Smooth muscle cell (in vitro differentiated cells): ENCODE measurements at regions not wholly inside any gene's neighbourhood (a gene's known extent, or its start where the extent isn't known, plus 50 kb on each side); places are given as distances from the start of the nearest gene placed in this dataset.

Experiments
- DNase-seq: peaks from one replicate; lab custom pipeline; 2025; ENCODE audit not compliant: unreplicated experiment; lab: John Stamatoyannopoulos, UW
- H2AFZ ChIP-seq: fragments of 200-600 bp; sonication (generic); 2 replicates; pipeline ENCODE4 v1.6.0; 2016; ENCODE audit warnings: antibody characterized with exemption, low read depth, mild to moderate bottlenecking
- H3F3A ChIP-seq: fragments of 200-600 bp; sonication (generic); 2 replicates; pipeline ENCODE4 v1.6.0; 2017; ENCODE audit warnings: antibody characterized with exemption, low read depth
- H3K27ac ChIP-seq: fragments of 200-600 bp; sonication (generic); 2 replicates; pipeline ENCODE4 v1.5.1; 2016; ENCODE audit warnings: low read depth, mild to moderate bottlenecking
- H3K27me3 ChIP-seq: fragments of 200-600 bp; sonication (generic); 2 replicates; pipeline ENCODE4 v1.6.1; 2016; ENCODE audit warnings: low read depth, mild to moderate bottlenecking
- H3K36me3 ChIP-seq: fragments of 200-600 bp; sonication (generic); 2 replicates; pipeline ENCODE4 v1.5.1; 2016; ENCODE audit warnings: low read depth
- H3K4me1 ChIP-seq: fragments of 200-600 bp; sonication (generic); 2 replicates; pipeline ENCODE4 v1.5.1; 2016; ENCODE audit warnings: low read depth
- H3K4me2 ChIP-seq: fragments of 200-600 bp; sonication (generic); 2 replicates; pipeline ENCODE4 v1.6.0; 2016; ENCODE audit warnings: mild to moderate bottlenecking
- H3K4me3 ChIP-seq: fragments of 200-600 bp; sonication (generic); 2 replicates; pipeline ENCODE4 v1.5.1; 2016; ENCODE audit warnings: mild to moderate bottlenecking
- H3K79me2 ChIP-seq: fragments of 200-600 bp; sonication (generic); 2 replicates; pipeline ENCODE4 v1.6.0; 2016; ENCODE audit warnings: low read depth, mild to moderate bottlenecking
- H3K9ac ChIP-seq: fragments of 200-600 bp; sonication (generic); 2 replicates; pipeline ENCODE4 v1.6.0; 2016; ENCODE audit warnings: low read depth
- H3K9me3 ChIP-seq: fragments of 200-600 bp; sonication (generic); replicated peaks from 2 replicates; pipeline ENCODE4 v1.5.1; 2016; ENCODE audit warnings: low read depth
- H4K20me1 ChIP-seq: fragments of 200-600 bp; sonication (generic); 2 replicates; pipeline ENCODE4 v1.6.0; 2016; ENCODE audit warnings: low read depth
- CTCF ChIP-seq: fragments of 200-600 bp; sonication (generic); IDR thresholded peaks from 2 replicates; pipeline ENCODE4 v1.5.1; 2017; ENCODE audit warnings: borderline replicate concordance, mild to moderate bottlenecking, antibody characterized with exemption; ENCODE audit not compliant: insufficient read depth, poor library complexity, severe bottlenecking
- WGBS: methylation state at CpG from one replicate; pipeline ENCODE4 v1.1.7; 2016; ENCODE audit warnings: low lambda C conversion rate; 5-methylcytosine and 5-hydroxymethylcytosine counted together

GRCh38 chr1:208967334-208967733 lies 616.2 kb upstream of the CAMK1G start:
- Histone ChIP-seq H3K27ac (no peak overlapping the region), H2AFZ (no peak overlapping the region), H3K4me3 (no peak overlapping the region), H3K9ac (no peak overlapping the region), H4K20me1 (no peaks in the 10 kb centered on the region), H3K27me3 (peaks cover 14% of the 10 kb centered on the region), H3K9me3 (no peaks in the 10 kb centered on the region), H3F3A (no peaks in the 10 kb centered on the region), H3K79me2 (no peaks in the 10 kb centered on the region), H3K4me2 (no peak overlapping the region), H3K36me3 (no peaks in the 10 kb centered on the region), H3K4me1 (no peaks in the 10 kb centered on the region)
- 91% methylated on average over 4 of the region's 4 CpGs for WGBS
- no peak for TF ChIP-seq CTCF
- no peak for DNase-seq

GRCh38 chr1:208974717-208975116 lies 608.8 kb upstream of the CAMK1G start:
- Histone ChIP-seq H3F3A (no peaks in the 10 kb centered on the region), H3K4me2 (no peak overlapping the region), H3K9ac (no peak overlapping the region), H3K79me2 (no peaks in the 10 kb centered on the region), H3K27ac (no peak overlapping the region), H2AFZ (no peak overlapping the region), H3K4me3 (no peak overlapping the region), H3K9me3 (no peaks in the 10 kb centered on the region), H3K27me3 (no peaks in the 10 kb centered on the region), H4K20me1 (no peaks in the 10 kb centered on the region), H3K4me1 (no peaks in the 10 kb centered on the region), H3K36me3 (no peaks in the 10 kb centered on the region)
- no peak for TF ChIP-seq CTCF
- WGBS: 91% methylated on average over 4 of the region's 4 CpGs
- no peak for DNase-seq

DNA sequence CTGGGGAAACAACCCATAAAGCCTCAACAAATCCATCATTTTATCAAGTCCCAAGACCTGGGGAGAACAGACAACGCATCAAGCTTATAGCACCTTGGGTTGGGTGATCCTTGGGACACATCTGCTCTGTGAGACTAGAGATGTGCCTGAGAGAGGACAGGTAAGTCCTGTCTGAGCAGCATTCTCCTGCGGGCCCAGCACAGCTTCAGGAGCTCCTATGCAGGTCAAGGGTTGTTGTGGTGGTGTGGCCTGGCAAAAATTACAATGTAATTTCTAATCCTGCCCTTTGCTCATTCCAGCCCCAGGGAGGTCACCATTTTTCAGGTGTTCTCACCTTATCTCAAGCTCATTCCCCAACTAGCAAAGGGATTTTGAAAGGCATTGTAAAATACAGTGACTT lies 608.1 kb upstream of the CAMK1G start:
- no peak for TF ChIP-seq CTCF
- Histone ChIP-seq H3K36me3 (no peaks in the 10 kb centered on the region), H3F3A (no peaks in the 10 kb centered on the region), H3K79me2 (no peaks in the 10 kb centered on the region), H3K4me1 (no peaks in the 10 kb centered on the region), H3K4me2 (no peak overlapping the region), H3K27ac (no peak overlapping the region), H3K9me3 (no peaks in the 10 kb centered on the region), H3K27me3 (no peaks in the 10 kb centered on the region), H3K9ac (no peak overlapping the region), H3K4me3 (no peak overlapping the region), H4K20me1 (no peaks in the 10 kb centered on the region), H2AFZ (no peak overlapping the region)
- no peak for DNase-seq
- 77% methylated on average over 2 of the region's 2 CpGs for WGBS

GRCh38 chr1:208977012-208977411 lies 606.5 kb upstream of the CAMK1G start:
- no peak overlapping the region for H2AFZ ChIP-seq
- H3K4me3 ChIP-seq: no peak overlapping the region
- no peaks in the 10 kb centered on the region for H3K79me2 ChIP-seq
- TF ChIP-seq CTCF: no peak
- H3K27me3 ChIP-seq: no peaks in the 10 kb centered on the region
- no peaks in the 10 kb centered on the region for H3F3A ChIP-seq
- no peaks in the 10 kb centered on the region for H3K4me1 ChIP-seq
- no peaks in the 10 kb centered on the region for H3K9me3 ChIP-seq
- no peak overlapping the region for H3K9ac ChIP-seq
- H3K36me3 ChIP-seq: no peaks in the 10 kb centered on the region
- no peaks in the 10 kb centered on the region for H4K20me1 ChIP-seq
- H3K4me2 ChIP-seq: no peak overlapping the region
- DNase-seq: no peak
- no peak overlapping the region for H3K27ac ChIP-seq
